Suppressor macrophage treated with lipopolysaccharide for 1 hour (primary cell): ENCODE measurements at regions not wholly inside any gene's neighbourhood (a gene's known extent, or its start where the extent isn't known, plus 50 kb on each side); places are given as distances from the start of the nearest gene placed in this dataset.

Experiments
- DNase-seq, 3 donors: peaks; one replicate each; pipeline ENCODE4 v3.0.0-alpha.2; 2020 to 2022

GRCh38 chr7:80288175-80289122 is 153.8 kb downstream of the GNAI1 start:
- peak in 1 of 3 donors; percentile 3 for DNase-seq

- no peak for DNase-seq
Observed at GRCh38 chr7:80287400-80288174, 153.0 kb downstream of the GNAI1 start.

- DNase-seq: no peak
Observed at GRCh38 chr7:80286611-80287010, 152.0 kb downstream of the GNAI1 start.

- DNase-seq: no peak
Observed at GRCh38 chr7:80284855-80285254, 150.2 kb downstream of the GNAI1 start.

- DNase-seq: no peak
Observed at GRCh38 chr7:80279760-80280159, 145.1 kb downstream of the GNAI1 start.

- no peak for DNase-seq
Observed at GRCh38 chr7:80278737-80279136, 144.1 kb downstream of the GNAI1 start.

- no peak for DNase-seq
Observed at GRCh38 chr7:80277434-80278427, 143.1 kb downstream of the GNAI1 start.
